Endodermal cell (in vitro differentiated cells): ENCODE measurements at regions not wholly inside any gene's neighbourhood (a gene's known extent, or its start where the extent isn't known, plus 50 kb on each side); places are given as distances from the start of the nearest gene placed in this dataset.

ENCODE experiments used
- DNase-seq: peaks from one replicate; pipeline ENCODE4 v3.0.0-alpha.2; 2017
- H3K27ac ChIP-seq: 2 replicates; pipeline ENCODE4 v1.5.1; 2013; ENCODE audit warnings: mild to moderate bottlenecking, low read depth, low read length, moderate library complexity
- H3K27me3 ChIP-seq: 2 replicates; pipeline ENCODE4 v1.6.1; 2013; ENCODE audit warnings: mild to moderate bottlenecking, low read length, moderate library complexity; ENCODE audit not compliant: insufficient read depth, control insufficient read depth, poor library complexity, severe bottlenecking
- H3K36me3 ChIP-seq: 2 replicates; pipeline ENCODE4 v1.7.0; 2013; ENCODE audit warnings: mild to moderate bottlenecking, low read length, moderate library complexity; ENCODE audit not compliant: control insufficient read depth, insufficient read depth
- H3K4me1 ChIP-seq: one replicate; pipeline ENCODE4 v1.7.0; 2013; ENCODE audit warnings: low read length; ENCODE audit not compliant: control insufficient read depth, insufficient read depth
- H3K4me3 ChIP-seq: 2 replicates; pipeline ENCODE4 v1.5.1; 2013; ENCODE audit warnings: mild to moderate bottlenecking, low read length, moderate library complexity
- H3K9ac ChIP-seq: 2 replicates; pipeline ENCODE4 v1.6.1; 2013; ENCODE audit warnings: mild to moderate bottlenecking, low read length, moderate library complexity; ENCODE audit not compliant: poor library complexity, severe bottlenecking; ENCODE audit errors: extremely low read depth
- H3K9me3 ChIP-seq: 2 replicates; pipeline ENCODE4 v1.6.1; 2013; ENCODE audit warnings: mild to moderate bottlenecking, low read length, moderate library complexity; ENCODE audit not compliant: control insufficient read depth
- H3K27ac Mint-ChIP-seq: 2 replicates; pipeline ENCODE4 v1.8.0; 2020; ENCODE audit warnings: mixed read lengths
- H3K27me3 Mint-ChIP-seq: 2 replicates; pipeline ENCODE4 v1.8.0; 2021; ENCODE audit warnings: mild to moderate bottlenecking, mixed read lengths; ENCODE audit not compliant: insufficient read depth
- H3K36me3 Mint-ChIP-seq: 2 replicates; pipeline ENCODE4 v1.8.0; 2020; ENCODE audit warnings: low read depth, mixed read lengths
- H3K4me1 Mint-ChIP-seq: 2 replicates; pipeline ENCODE4 v1.8.0; 2020; ENCODE audit warnings: mixed read lengths
- H3K4me3 Mint-ChIP-seq: 2 replicates; pipeline ENCODE4 v1.8.0; 2020; ENCODE audit warnings: mild to moderate bottlenecking, moderate library complexity, mixed read lengths
- H3K9me3 Mint-ChIP-seq: 2 replicates; pipeline ENCODE4 v1.8.0; 2020; ENCODE audit warnings: mild to moderate bottlenecking, mixed read lengths
- CTCF ChIP-seq: fragments of 200-600 bp; sonication (generic); conservative IDR thresholded peaks from 2 replicates; pipeline ENCODE4 v1.5.0; 2021; ENCODE audit warnings: antibody characterized with exemption, mild to moderate bottlenecking
- WGBS, 2 experiments: methylation state at CpG; one replicate each; pipeline versions ENCODE4 v1.1.5 to v1.1.7; 2013; ENCODE audit warnings: missing lambda C conversion rate in 2 of 2, mixed read lengths in 1 of 2; ENCODE audit not compliant: insufficient coverage in 1 of 2, insufficient read length in 1 of 2; 5-methylcytosine and 5-hydroxymethylcytosine counted together

- no peaks in the 10 kb centered on the region for H3K27me3 ChIP-seq
- H3K9me3 Mint-ChIP-seq, result no peaks in the 10 kb centered on the region
These were observed 103.2 kb upstream of the SSTR4 start for GRCh38 chr20:22931653-22932608.

GRCh38 chr20:22939181-22939580, 95.9 kb upstream of the SSTR4 start:
- Mint-ChIP-seq H3K9me3 (no peaks in the 10 kb centered on the region), H3K4me1 (peaks cover 1% of the 10 kb centered on the region), H3K36me3 (no peaks in the 10 kb centered on the region), H3K4me3 (no peak overlapping the region), H3K27ac (no peak overlapping the region), H3K27me3 (peaks cover 4% of the 10 kb centered on the region)
- WGBS, 2 experiments, result 87 to 92% methylated on average over 2 to 3 of the region's 3 CpGs
- Histone ChIP-seq H3K4me1 (no peaks in the 10 kb centered on the region), H3K9me3 (no peaks in the 10 kb centered on the region), H3K9ac (no peak overlapping the region), H3K36me3 (no peaks in the 10 kb centered on the region), H3K27ac (no peak overlapping the region), H3K4me3 (no peak overlapping the region), H3K27me3 (no peaks in the 10 kb centered on the region)
- TF ChIP-seq CTCF, result no peak
- DNase-seq, result no peak

More at GRCh38 chr20:22931653-22932608, 103.2 kb upstream of the SSTR4 start:
- Mint-ChIP-seq H3K36me3 (no peaks in the 10 kb centered on the region), H3K27me3 (peaks cover 3% of the 10 kb centered on the region), H3K27ac (no peak overlapping the region), H3K4me3 (no peak overlapping the region), H3K4me1 (no peaks in the 10 kb centered on the region)
- H3K9ac ChIP-seq, result no peak overlapping the region
- no peak for DNase-seq
- no peak for TF ChIP-seq CTCF
- H3K9me3 ChIP-seq, result no peaks in the 10 kb centered on the region
- no peak overlapping the region for H3K4me3 ChIP-seq
- no peak overlapping the region for H3K27ac ChIP-seq
- H3K4me1 ChIP-seq, result no peaks in the 10 kb centered on the region
- H3K36me3 ChIP-seq, result no peaks in the 10 kb centered on the region
- 94 to 99% methylated on average over 5 to 6 of the region's 7 CpGs for WGBS, 2 experiments

- 92 to 94% methylated on average over 2 to 4 of the region's 4 CpGs for WGBS, 2 experiments
These were observed 94.8 kb upstream of the SSTR4 start for GRCh38 chr20:22940350-22940749.

More at GRCh38 chr20:22940350-22940749, 94.8 kb upstream of the SSTR4 start:
- Histone ChIP-seq H3K9ac (no peak overlapping the region), H3K4me1 (no peaks in the 10 kb centered on the region), H3K27ac (no peak overlapping the region), H3K4me3 (no peak overlapping the region), H3K9me3 (no peaks in the 10 kb centered on the region), H3K36me3 (no peaks in the 10 kb centered on the region), H3K27me3 (no peaks in the 10 kb centered on the region)
- no peak for DNase-seq
- H3K27me3 Mint-ChIP-seq, result peaks cover 14% of the 10 kb centered on the region
- no peak overlapping the region for H3K4me3 Mint-ChIP-seq
- no peak overlapping the region for H3K27ac Mint-ChIP-seq
- TF ChIP-seq CTCF, result no peak
- no peaks in the 10 kb centered on the region for H3K9me3 Mint-ChIP-seq
- H3K4me1 Mint-ChIP-seq, result peaks cover 1% of the 10 kb centered on the region
- no peaks in the 10 kb centered on the region for H3K36me3 Mint-ChIP-seq
